ENCODE measurements at regions not wholly inside any gene's neighbourhood (a gene's known extent, or its start where the extent isn't known, plus 50 kb on each side); places are given as distances from the start of the nearest gene placed in this dataset.

- 55 to 58% methylated on average over 3 of the region's 3 CpGs for WGBS, 2 donors
- Histone ChIP-seq H3K27ac (ENCODE audit: low read depth in 1 of 2, low read length in 2 of 2) (no peak overlapping the region), H3K27me3 (ENCODE audit: control insufficient read depth in 1 of 2, insufficient read depth in 2 of 2, low read length in 1 of 2) (no peaks in the 10 kb centered on the region), H3K9me3 (ENCODE audit: control insufficient read depth, low read length) (no peaks in the 10 kb centered on the region), H3K4me3 (ENCODE audit: low read length in 2 of 2) (no peak overlapping the region), H3K36me3 (ENCODE audit: control insufficient read depth in 1 of 2, insufficient read depth in 2 of 2, low read length in 1 of 2) (no peaks in the 10 kb centered on the region), H3K4me1 (ENCODE audit: control insufficient read depth in 1 of 2, insufficient read depth in 2 of 2, low read length in 2 of 2) (no peaks in the 10 kb centered on the region)
- no peak for DNase-seq
- ATAC-seq (ENCODE audit: low FRiP score) = no peak
- intact Hi-C loops (cut with DNase I) = no loop called here
These were observed 340.8 kb upstream of the SUCLG2 start for GRCh38 chr3:67995206-67995605.

- H3K36me3 ChIP-seq (ENCODE audit: control insufficient read depth in 1 of 2, insufficient read depth in 2 of 2, low read length in 1 of 2) = no peaks in the 10 kb centered on the region
- ATAC-seq (ENCODE audit: low FRiP score) = no peak
- H3K4me3 ChIP-seq (ENCODE audit: low read length in 2 of 2) = no peak overlapping the region
- H3K4me1 ChIP-seq (ENCODE audit: control insufficient read depth in 1 of 2, insufficient read depth in 2 of 2, low read length in 2 of 2) = no peaks in the 10 kb centered on the region
- no peaks in the 10 kb centered on the region for H3K27me3 ChIP-seq (ENCODE audit: control insufficient read depth in 1 of 2, insufficient read depth in 2 of 2, low read length in 1 of 2)
- H3K27ac ChIP-seq (ENCODE audit: low read depth in 1 of 2, low read length in 2 of 2) = no peak overlapping the region
- intact Hi-C loops (cut with DNase I) = no loop called here
- 70 to 71% methylated on average over 4 of the region's 4 CpGs for WGBS, 2 donors
- no peak for DNase-seq
- peaks cover 1% of the 10 kb centered on the region for H3K9me3 ChIP-seq (ENCODE audit: control insufficient read depth, low read length)
These were observed 332.3 kb upstream of the SUCLG2 start for GRCh38 chr3:67986706-67987105.

GRCh38 chr3:67983166-67983565 lies 328.8 kb upstream of the SUCLG2 start:
- Histone ChIP-seq H3K4me3 (ENCODE audit: low read length in 2 of 2) (no peak overlapping the region), H3K4me1 (ENCODE audit: control insufficient read depth in 1 of 2, insufficient read depth in 2 of 2, low read length in 2 of 2) (no peaks in the 10 kb centered on the region), H3K27me3 (ENCODE audit: control insufficient read depth in 1 of 2, insufficient read depth in 2 of 2, low read length in 1 of 2) (no peaks in the 10 kb centered on the region), H3K27ac (ENCODE audit: low read depth in 1 of 2, low read length in 2 of 2) (no peak overlapping the region), H3K9me3 (ENCODE audit: control insufficient read depth, low read length) (peaks cover 1% of the 10 kb centered on the region), H3K36me3 (ENCODE audit: control insufficient read depth in 1 of 2, insufficient read depth in 2 of 2, low read length in 1 of 2) (no peaks in the 10 kb centered on the region)
- no peak for DNase-seq
- intact Hi-C loops (cut with DNase I) = no loop called here
- 94 to 95% methylated on average over 3 of the region's 3 CpGs for WGBS, 2 donors
- ATAC-seq (ENCODE audit: low FRiP score) = no peak

- ATAC-seq (ENCODE audit: low FRiP score) = no peak
- Histone ChIP-seq H3K9me3 (ENCODE audit: control insufficient read depth, low read length) (peaks cover 1% of the 10 kb centered on the region), H3K27ac (ENCODE audit: low read depth in 1 of 2, low read length in 2 of 2) (no peak overlapping the region), H3K4me3 (ENCODE audit: low read length in 2 of 2) (no peak overlapping the region), H3K4me1 (ENCODE audit: control insufficient read depth in 1 of 2, insufficient read depth in 2 of 2, low read length in 2 of 2) (no peaks in the 10 kb centered on the region), H3K27me3 (ENCODE audit: control insufficient read depth in 1 of 2, insufficient read depth in 2 of 2, low read length in 1 of 2) (no peaks in the 10 kb centered on the region), H3K36me3 (ENCODE audit: control insufficient read depth in 1 of 2, insufficient read depth in 2 of 2, low read length in 1 of 2) (no peaks in the 10 kb centered on the region)
- DNase-seq = no peak
- intact Hi-C loops (cut with DNase I) = no loop called here
- 93 to 96% methylated on average over 3 of the region's 3 CpGs for whole genome bisulfite sequencing, 2 donors
These were observed 326.7 kb upstream of the SUCLG2 start for GRCh38 chr3:67981077-67981476.

- DNase-seq (no peak), ATAC-seq (ENCODE audit: low FRiP score) (no peak)
- no peak overlapping the region for H3K27ac ChIP-seq (ENCODE audit: low read depth in 1 of 2, low read length in 2 of 2)
- peaks cover 1% of the 10 kb centered on the region for H3K9me3 ChIP-seq (ENCODE audit: control insufficient read depth, low read length)
- H3K4me3 ChIP-seq (ENCODE audit: low read length in 2 of 2) = no peak overlapping the region
- H3K27me3 ChIP-seq (ENCODE audit: control insufficient read depth in 1 of 2, insufficient read depth in 2 of 2, low read length in 1 of 2) = no peaks in the 10 kb centered on the region
- no peaks in the 10 kb centered on the region for H3K36me3 ChIP-seq (ENCODE audit: control insufficient read depth in 1 of 2, insufficient read depth in 2 of 2, low read length in 1 of 2)
- no peaks in the 10 kb centered on the region for H3K4me1 ChIP-seq (ENCODE audit: control insufficient read depth in 1 of 2, insufficient read depth in 2 of 2, low read length in 2 of 2)
- intact Hi-C loops (cut with DNase I) = no loop called here
These were observed 324.9 kb upstream of the SUCLG2 start for GRCh38 chr3:67979342-67979741.

- 56 to 70% methylated on average over 2 of the region's 2 CpGs for WGBS, 2 donors
- Histone ChIP-seq H3K27me3 (ENCODE audit: control insufficient read depth in 1 of 2, insufficient read depth in 2 of 2, low read length in 1 of 2) (no peaks in the 10 kb centered on the region), H3K4me1 (ENCODE audit: control insufficient read depth in 1 of 2, insufficient read depth in 2 of 2, low read length in 2 of 2) (no peaks in the 10 kb centered on the region), H3K9me3 (ENCODE audit: control insufficient read depth, low read length) (peaks cover 1% of the 10 kb centered on the region), H3K4me3 (ENCODE audit: low read length in 2 of 2) (no peak overlapping the region), H3K36me3 (ENCODE audit: control insufficient read depth in 1 of 2, insufficient read depth in 2 of 2, low read length in 1 of 2) (no peaks in the 10 kb centered on the region), H3K27ac (ENCODE audit: low read depth in 1 of 2, low read length in 2 of 2) (no peak overlapping the region)
- intact Hi-C loops (cut with DNase I) = no loop called here
- ATAC-seq (ENCODE audit: low FRiP score) (no peak), DNase-seq (no peak)
These were observed 323.4 kb upstream of the SUCLG2 start for GRCh38 chr3:67977762-67978161.

GRCh38 chr3:67976663-67977062 lies 322.3 kb upstream of the SUCLG2 start:
- DNase-seq = no peak
- no peaks in the 10 kb centered on the region for H3K4me1 ChIP-seq (ENCODE audit: control insufficient read depth in 1 of 2, insufficient read depth in 2 of 2, low read length in 2 of 2)
- WGBS, 2 donors = 54 to 59% methylated on average over 2 of the region's 2 CpGs
- no peaks in the 10 kb centered on the region for H3K36me3 ChIP-seq (ENCODE audit: control insufficient read depth in 1 of 2, insufficient read depth in 2 of 2, low read length in 1 of 2)
- no peak overlapping the region for H3K4me3 ChIP-seq (ENCODE audit: low read length in 2 of 2)
- no peaks in the 10 kb centered on the region for H3K9me3 ChIP-seq (ENCODE audit: control insufficient read depth, low read length)
- H3K27ac ChIP-seq (ENCODE audit: low read depth in 1 of 2, low read length in 2 of 2) = no peak overlapping the region
- H3K27me3 ChIP-seq (ENCODE audit: control insufficient read depth in 1 of 2, insufficient read depth in 2 of 2, low read length in 1 of 2) = no peaks in the 10 kb centered on the region
- no peak for ATAC-seq (ENCODE audit: low FRiP score)
- intact Hi-C loops (cut with DNase I) = no loop called here

- ATAC-seq (ENCODE audit: low FRiP score) = no peak
- Histone ChIP-seq H3K4me3 (ENCODE audit: low read length in 2 of 2) (no peak overlapping the region), H3K27ac (ENCODE audit: low read depth in 1 of 2, low read length in 2 of 2) (no peak overlapping the region), H3K4me1 (ENCODE audit: control insufficient read depth in 1 of 2, insufficient read depth in 2 of 2, low read length in 2 of 2) (no peaks in the 10 kb centered on the region), H3K9me3 (ENCODE audit: control insufficient read depth, low read length) (no peaks in the 10 kb centered on the region), H3K27me3 (ENCODE audit: control insufficient read depth in 1 of 2, insufficient read depth in 2 of 2, low read length in 1 of 2) (no peaks in the 10 kb centered on the region), H3K36me3 (ENCODE audit: control insufficient read depth in 1 of 2, insufficient read depth in 2 of 2, low read length in 1 of 2) (no peaks in the 10 kb centered on the region)
- no peak for DNase-seq
- intact Hi-C loops (cut with DNase I) = no loop called here
These were observed 310.2 kb upstream of the SUCLG2 start for GRCh38 chr3:67964596-67964995.

GRCh38 chr3:67957268-67957667 lies 302.9 kb upstream of the SUCLG2 start:
- ATAC-seq (ENCODE audit: low FRiP score) = no peak
- H3K4me3 ChIP-seq (ENCODE audit: low read length in 2 of 2) = no peak overlapping the region
- H3K9me3 ChIP-seq (ENCODE audit: control insufficient read depth, low read length) = no peaks in the 10 kb centered on the region
- H3K4me1 ChIP-seq (ENCODE audit: control insufficient read depth in 1 of 2, insufficient read depth in 2 of 2, low read length in 2 of 2) = no peaks in the 10 kb centered on the region
- DNase-seq = no peak
- no peaks in the 10 kb centered on the region for H3K36me3 ChIP-seq (ENCODE audit: control insufficient read depth in 1 of 2, insufficient read depth in 2 of 2, low read length in 1 of 2)
- intact Hi-C loops (cut with DNase I) = no loop called here
- 91 to 93% methylated on average over 2 of the region's 2 CpGs for WGBS, 2 donors
- H3K27ac ChIP-seq (ENCODE audit: low read depth in 1 of 2, low read length in 2 of 2) = no peak overlapping the region
- no peaks in the 10 kb centered on the region for H3K27me3 ChIP-seq (ENCODE audit: control insufficient read depth in 1 of 2, insufficient read depth in 2 of 2, low read length in 1 of 2)

Data from aorta (tissue), 5 donors.